Smooth muscle cell (in vitro differentiated cells): ENCODE measurements at regions not wholly inside any gene's neighbourhood (a gene's known extent, or its start where the extent isn't known, plus 50 kb on each side); places are given as distances from the start of the nearest gene placed in this dataset.

Experiments used
- DNase-seq: peaks from one replicate; lab custom pipeline; 2025; ENCODE audit not compliant: unreplicated experiment; lab: John Stamatoyannopoulos, UW
- H2AFZ ChIP-seq: fragments of 200-600 bp; sonication (generic); 2 replicates; pipeline ENCODE4 v1.6.0; 2016; ENCODE audit warnings: antibody characterized with exemption, low read depth, mild to moderate bottlenecking
- H3F3A ChIP-seq: fragments of 200-600 bp; sonication (generic); 2 replicates; pipeline ENCODE4 v1.6.0; 2017; ENCODE audit warnings: antibody characterized with exemption, low read depth
- H3K27ac ChIP-seq: fragments of 200-600 bp; sonication (generic); 2 replicates; pipeline ENCODE4 v1.5.1; 2016; ENCODE audit warnings: low read depth, mild to moderate bottlenecking
- H3K27me3 ChIP-seq: fragments of 200-600 bp; sonication (generic); 2 replicates; pipeline ENCODE4 v1.6.1; 2016; ENCODE audit warnings: low read depth, mild to moderate bottlenecking
- H3K36me3 ChIP-seq: fragments of 200-600 bp; sonication (generic); 2 replicates; pipeline ENCODE4 v1.5.1; 2016; ENCODE audit warnings: low read depth
- H3K4me1 ChIP-seq: fragments of 200-600 bp; sonication (generic); 2 replicates; pipeline ENCODE4 v1.5.1; 2016; ENCODE audit warnings: low read depth
- H3K4me2 ChIP-seq: fragments of 200-600 bp; sonication (generic); 2 replicates; pipeline ENCODE4 v1.6.0; 2016; ENCODE audit warnings: mild to moderate bottlenecking
- H3K4me3 ChIP-seq: fragments of 200-600 bp; sonication (generic); 2 replicates; pipeline ENCODE4 v1.5.1; 2016; ENCODE audit warnings: mild to moderate bottlenecking
- H3K79me2 ChIP-seq: fragments of 200-600 bp; sonication (generic); 2 replicates; pipeline ENCODE4 v1.6.0; 2016; ENCODE audit warnings: low read depth, mild to moderate bottlenecking
- H3K9ac ChIP-seq: fragments of 200-600 bp; sonication (generic); 2 replicates; pipeline ENCODE4 v1.6.0; 2016; ENCODE audit warnings: low read depth
- H3K9me3 ChIP-seq: fragments of 200-600 bp; sonication (generic); replicated peaks from 2 replicates; pipeline ENCODE4 v1.5.1; 2016; ENCODE audit warnings: low read depth
- H4K20me1 ChIP-seq: fragments of 200-600 bp; sonication (generic); 2 replicates; pipeline ENCODE4 v1.6.0; 2016; ENCODE audit warnings: low read depth
- CTCF ChIP-seq: fragments of 200-600 bp; sonication (generic); IDR thresholded peaks from 2 replicates; pipeline ENCODE4 v1.5.1; 2017; ENCODE audit warnings: borderline replicate concordance, mild to moderate bottlenecking, antibody characterized with exemption; ENCODE audit not compliant: insufficient read depth, poor library complexity, severe bottlenecking
- WGBS: methylation state at CpG from one replicate; pipeline ENCODE4 v1.1.7; 2016; ENCODE audit warnings: low lambda C conversion rate; 5-methylcytosine and 5-hydroxymethylcytosine counted together

- no peak for DNase-seq
- H3K4me1 ChIP-seq, result no peaks in the 10 kb centered on the region
- no peaks in the 10 kb centered on the region for H3F3A ChIP-seq
- H3K27ac ChIP-seq, result no peak overlapping the region
- H3K4me3 ChIP-seq, result no peak overlapping the region
- H3K36me3 ChIP-seq, result no peaks in the 10 kb centered on the region
- TF ChIP-seq CTCF, result no peak
- H3K27me3 ChIP-seq, result peaks cover 28% of the 10 kb centered on the region
- H3K9ac ChIP-seq, result no peak overlapping the region
- no peaks in the 10 kb centered on the region for H3K9me3 ChIP-seq
- WGBS, result 99% methylated on average over 7 of the region's 7 CpGs
- H2AFZ ChIP-seq, result no peak overlapping the region
- no peak overlapping the region for H3K4me2 ChIP-seq
- H4K20me1 ChIP-seq, result no peaks in the 10 kb centered on the region
- no peaks in the 10 kb centered on the region for H3K79me2 ChIP-seq
Observed at GRCh38 chr9:99358668-99359067, 136.6 kb downstream of the SEC61B start.

- Histone ChIP-seq H3K79me2 (no peaks in the 10 kb centered on the region), H3K27ac (no peak overlapping the region), H3F3A (no peaks in the 10 kb centered on the region), H2AFZ (no peak overlapping the region), H3K4me2 (no peak overlapping the region), H3K9ac (no peak overlapping the region), H3K36me3 (no peaks in the 10 kb centered on the region), H3K27me3 (peaks cover 28% of the 10 kb centered on the region), H3K4me3 (no peak overlapping the region), H4K20me1 (no peaks in the 10 kb centered on the region), H3K9me3 (no peaks in the 10 kb centered on the region), H3K4me1 (no peaks in the 10 kb centered on the region)
- DNase-seq, result no peak
- 61% methylated on average over 10 of the region's 10 CpGs for WGBS
- TF ChIP-seq CTCF, result no peak
Observed at GRCh38 chr9:99359336-99359735, 137.3 kb downstream of the SEC61B start.

GRCh38 chr9:99360026-99360425, 137.9 kb downstream of the SEC61B start:
- no peak for TF ChIP-seq CTCF
- WGBS, result 77% methylated on average over 2 of the region's 2 CpGs

GRCh38 chr9:99361817-99362216, 139.7 kb downstream of the SEC61B start:
- H3K4me1 ChIP-seq, result no peaks in the 10 kb centered on the region
- no peak overlapping the region for H3K4me3 ChIP-seq
- no peak overlapping the region for H3K27ac ChIP-seq
- peaks cover 28% of the 10 kb centered on the region for H3K27me3 ChIP-seq
- H3K79me2 ChIP-seq, result no peaks in the 10 kb centered on the region
- no peaks in the 10 kb centered on the region for H3K9me3 ChIP-seq
- no peak for TF ChIP-seq CTCF
- H3K36me3 ChIP-seq, result no peaks in the 10 kb centered on the region
- H3K4me2 ChIP-seq, result no peak overlapping the region
- H2AFZ ChIP-seq, result no peak overlapping the region
- H3F3A ChIP-seq, result no peaks in the 10 kb centered on the region
- WGBS, result 34% methylated on average over 8 of the region's 8 CpGs
- H3K9ac ChIP-seq, result no peak overlapping the region
- no peak for DNase-seq
- H4K20me1 ChIP-seq, result no peaks in the 10 kb centered on the region

More at GRCh38 chr9:99360026-99360425, 137.9 kb downstream of the SEC61B start:
- peaks cover 28% of the 10 kb centered on the region for H3K27me3 ChIP-seq
- no peak for DNase-seq
- H4K20me1 ChIP-seq, result no peaks in the 10 kb centered on the region
- H3K9ac ChIP-seq, result no peak overlapping the region
- no peak overlapping the region for H3K4me2 ChIP-seq
- no peak overlapping the region for H3K27ac ChIP-seq
- H3K4me1 ChIP-seq, result no peaks in the 10 kb centered on the region
- no peak overlapping the region for H3K4me3 ChIP-seq
- H2AFZ ChIP-seq, result no peak overlapping the region
- H3K79me2 ChIP-seq, result no peaks in the 10 kb centered on the region
- H3K36me3 ChIP-seq, result no peaks in the 10 kb centered on the region
- H3F3A ChIP-seq, result no peaks in the 10 kb centered on the region
- no peaks in the 10 kb centered on the region for H3K9me3 ChIP-seq
